ENCODE measurements at regions not wholly inside any gene's neighbourhood (a gene's known extent, or its start where the extent isn't known, plus 50 kb on each side); places are given as distances from the start of the nearest gene placed in this dataset.

DNA sequence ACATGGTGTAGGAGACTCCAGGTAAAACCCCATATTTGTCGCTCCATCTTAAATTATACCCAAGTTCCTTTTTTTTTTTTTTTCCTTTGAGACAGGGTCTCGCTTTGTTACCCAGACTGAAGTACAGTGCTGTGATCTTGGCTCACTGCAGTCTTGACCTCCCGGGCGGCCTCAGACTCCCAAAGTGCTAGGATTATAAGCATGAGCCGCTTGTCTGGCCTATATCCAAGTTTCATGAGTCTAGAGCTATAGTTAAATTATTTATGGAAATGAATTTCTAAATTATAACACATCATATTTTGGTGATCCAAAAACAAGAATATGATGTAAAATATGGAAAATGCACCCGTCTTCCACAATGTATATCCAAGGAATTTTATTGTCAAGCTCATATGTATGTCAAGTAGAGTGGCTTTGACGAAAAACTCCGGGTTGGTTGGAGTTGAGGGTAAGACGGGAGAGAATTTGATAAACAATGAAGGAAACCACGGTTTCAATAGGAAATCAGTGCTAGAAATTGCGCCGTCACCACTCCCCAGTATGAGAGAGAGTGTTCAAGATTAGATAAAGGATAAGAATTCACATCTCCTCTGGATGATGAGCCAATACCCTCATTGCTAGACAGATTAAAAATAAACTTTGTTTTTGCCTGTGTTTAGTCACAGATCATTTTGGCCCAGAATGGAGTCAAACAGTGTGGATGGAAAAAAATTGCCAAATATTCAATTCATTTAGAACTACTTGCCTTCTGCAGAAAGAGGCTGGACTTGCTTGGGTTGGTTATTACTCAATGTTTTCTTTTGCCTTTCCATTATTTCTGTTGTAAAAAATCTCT is 209.2 kb upstream of the NR2F2 start:
- TF ChIP-seq, protein P1, sequence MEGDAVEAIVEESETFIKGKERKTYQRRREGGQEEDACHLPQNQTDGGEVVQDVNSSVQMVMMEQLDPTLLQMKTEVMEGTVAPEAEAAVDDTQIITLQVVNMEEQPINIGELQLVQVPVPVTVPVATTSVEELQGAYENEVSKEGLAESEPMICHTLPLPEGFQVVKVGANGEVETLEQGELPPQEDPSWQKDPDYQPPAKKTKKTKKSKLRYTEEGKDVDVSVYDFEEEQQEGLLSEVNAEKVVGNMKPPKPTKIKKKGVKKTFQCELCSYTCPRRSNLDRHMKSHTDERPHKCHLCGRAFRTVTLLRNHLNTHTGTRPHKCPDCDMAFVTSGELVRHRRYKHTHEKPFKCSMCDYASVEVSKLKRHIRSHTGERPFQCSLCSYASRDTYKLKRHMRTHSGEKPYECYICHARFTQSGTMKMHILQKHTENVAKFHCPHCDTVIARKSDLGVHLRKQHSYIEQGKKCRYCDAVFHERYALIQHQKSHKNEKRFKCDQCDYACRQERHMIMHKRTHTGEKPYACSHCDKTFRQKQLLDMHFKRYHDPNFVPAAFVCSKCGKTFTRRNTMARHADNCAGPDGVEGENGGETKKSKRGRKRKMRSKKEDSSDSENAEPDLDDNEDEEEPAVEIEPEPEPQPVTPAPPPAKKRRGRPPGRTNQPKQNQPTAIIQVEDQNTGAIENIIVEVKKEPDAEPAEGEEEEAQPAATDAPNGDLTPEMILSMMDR (IDR thresholded peaks at IDR 0.05; ENCODE audit: low read depth, low read length, poor library complexity, severe bottlenecking) = no peak
- no peak for TF ChIP-seq EZH2phosphoT487 (IDR thresholded peaks at IDR 0.05; ENCODE audit: borderline replicate concordance, low read length)

Measured in DOHH2 (cell line).